ENCODE measurements at regions not wholly inside any gene's neighbourhood (a gene's known extent, or its start where the extent isn't known, plus 50 kb on each side); places are given as distances from the start of the nearest gene placed in this dataset.

DNA sequence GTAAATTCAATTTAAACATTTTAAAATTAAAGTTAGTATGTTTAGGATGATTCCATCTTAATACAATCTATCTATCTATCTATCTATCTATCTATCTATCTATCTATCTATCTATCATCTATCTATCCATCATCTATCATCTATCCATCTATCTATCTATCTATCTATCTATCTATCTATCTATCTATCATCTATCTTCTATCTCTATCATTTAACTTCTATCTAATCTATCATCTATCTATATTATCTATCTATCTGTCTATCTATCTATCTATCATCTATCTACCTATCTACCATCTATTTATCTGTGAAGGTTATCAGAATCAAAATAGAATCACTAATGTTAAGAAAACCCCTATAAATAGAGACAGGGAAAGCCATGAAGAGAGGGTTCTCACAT, 78.3 kb downstream of the RAMP3 start:
- DNase-seq, result no peak

DNA sequence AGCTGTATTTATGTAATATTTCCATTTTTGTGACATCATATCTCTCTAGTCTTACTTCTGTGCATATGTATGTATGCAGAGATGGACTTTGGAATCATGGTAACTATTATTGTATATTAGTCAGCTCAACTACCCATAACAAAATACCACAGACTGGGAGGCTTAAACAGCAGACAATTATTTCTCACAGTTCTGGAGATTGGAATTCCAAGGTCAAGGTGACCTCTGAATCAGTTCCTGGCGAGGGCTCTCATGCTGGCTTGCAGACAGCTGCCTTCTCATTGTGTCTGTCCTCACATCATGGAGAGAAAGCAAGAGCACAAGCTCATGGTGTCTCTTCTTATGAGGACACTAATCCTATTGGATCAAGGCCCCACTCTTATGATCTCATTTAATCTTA, 79.1 kb downstream of the RAMP3 start:
- DNase-seq, result no peak

DNA sequence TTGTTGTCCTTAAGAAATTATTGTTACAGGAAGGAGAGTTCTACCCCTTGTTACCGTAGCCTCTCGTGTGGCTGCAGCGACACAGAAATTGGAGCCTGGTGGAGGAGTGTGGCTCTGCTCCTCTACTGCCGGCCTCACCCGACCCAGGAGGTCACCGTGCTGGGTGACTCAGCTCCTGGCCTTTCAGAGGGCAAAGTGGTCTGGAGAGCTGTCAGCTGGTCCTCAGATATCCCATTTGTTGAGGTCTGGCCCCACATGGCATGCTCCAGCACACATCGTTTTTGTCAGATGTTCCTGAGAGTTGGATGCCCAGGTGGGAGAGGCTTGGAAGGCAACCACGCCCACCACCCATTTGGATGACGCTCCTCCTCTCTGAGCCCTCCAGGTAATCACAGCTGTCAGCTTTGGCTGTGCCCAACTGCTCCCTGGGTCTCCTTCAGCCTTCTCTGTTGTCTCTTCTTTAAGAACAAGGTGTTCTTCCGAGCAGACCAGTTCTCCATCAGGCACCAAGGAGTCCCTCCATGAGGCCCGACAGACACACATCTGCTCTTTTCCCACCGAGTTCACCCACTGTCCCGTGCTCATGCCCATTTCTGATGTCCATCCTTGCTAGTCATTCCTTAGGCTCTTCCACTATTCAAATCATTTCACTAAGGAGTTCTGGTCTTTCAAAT, 80.3 kb downstream of the RAMP3 start:
- DNase-seq, result no peak

DNA sequence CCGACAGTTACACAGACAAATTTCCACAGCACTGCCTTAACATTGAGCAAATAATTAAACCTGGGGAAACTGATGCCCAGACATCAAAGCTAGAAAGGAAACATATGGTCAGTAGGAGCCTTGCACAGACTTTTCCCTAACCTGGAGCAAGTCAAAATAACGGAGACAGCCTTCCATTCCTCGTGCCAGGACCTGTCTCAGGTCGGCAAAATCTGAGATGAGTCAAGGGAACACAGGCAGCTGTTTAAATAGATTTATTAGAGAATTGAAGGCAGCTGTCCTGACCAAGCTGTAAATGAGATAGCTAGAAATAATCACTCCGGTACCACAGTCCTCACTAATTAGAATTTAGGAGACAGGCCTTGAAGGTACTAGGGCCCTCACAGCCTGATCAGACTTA, 81.2 kb downstream of the RAMP3 start:
- no peak for DNase-seq

DNA sequence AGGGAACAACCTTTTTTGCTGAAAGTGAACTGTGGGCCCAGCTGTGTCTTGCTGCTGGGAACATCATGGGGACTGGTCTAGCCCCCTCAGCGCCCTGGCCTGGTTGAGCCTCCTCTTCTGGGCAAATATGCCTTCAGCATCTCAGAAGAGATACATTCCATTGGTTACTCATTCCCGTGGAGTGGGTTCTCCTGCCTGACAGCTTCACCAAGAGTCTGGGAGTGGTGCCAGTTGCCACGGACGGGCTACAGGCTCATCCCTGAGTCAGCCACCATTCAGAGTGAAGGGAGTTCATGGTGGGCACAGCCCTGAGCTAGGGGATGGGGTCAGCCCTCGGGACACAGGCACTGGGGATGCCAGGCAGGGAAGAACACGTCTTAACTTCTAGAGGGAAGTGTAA, 81.9 kb downstream of the RAMP3 start:
- DNase-seq, result no peak

DNA sequence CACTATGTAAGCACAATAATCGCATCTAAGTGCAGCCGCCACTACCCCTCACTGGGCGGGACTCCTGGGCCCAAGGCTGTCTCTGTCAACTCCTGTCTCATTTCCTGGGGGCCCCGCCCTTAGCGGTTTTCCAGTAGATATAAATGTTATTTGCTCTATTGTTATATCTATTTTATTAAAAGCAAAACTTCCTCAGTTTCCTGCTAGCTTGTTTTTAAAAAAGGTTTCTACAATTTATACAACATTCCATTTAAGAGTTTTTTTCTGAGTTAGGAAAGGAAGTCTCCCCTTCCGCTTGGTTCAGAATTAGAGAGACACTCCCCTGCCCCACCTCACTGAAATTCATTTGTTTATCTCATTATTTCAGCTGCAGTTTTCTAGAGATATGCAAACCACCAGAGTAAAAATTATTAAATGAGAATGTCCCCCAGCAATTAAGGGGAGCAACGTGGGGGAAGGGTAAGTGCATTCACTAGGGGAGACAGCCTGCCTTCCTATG, 82.7 kb downstream of the RAMP3 start:
- DNase-seq, result no peak

DNA sequence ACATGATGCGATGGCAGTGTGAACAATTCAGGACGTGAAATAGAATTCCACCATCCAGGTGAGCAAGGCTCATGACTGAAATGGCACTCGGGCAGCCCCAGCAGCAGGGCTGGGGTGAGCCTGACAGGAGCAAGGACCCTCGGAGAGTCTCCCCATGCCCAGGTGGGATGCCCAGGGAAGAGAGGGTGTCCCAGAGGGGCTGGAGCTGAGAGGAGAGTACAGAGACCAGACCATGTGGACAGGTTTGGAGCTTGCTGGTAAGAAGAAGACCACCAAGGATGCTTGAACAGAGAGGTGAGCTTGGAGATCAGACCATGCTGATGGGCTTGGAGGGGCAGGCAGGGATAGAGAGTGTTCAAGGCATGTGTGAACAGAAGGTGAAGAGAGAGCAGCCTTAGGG, 83.3 kb downstream of the RAMP3 start:
- no peak for DNase-seq

DNA sequence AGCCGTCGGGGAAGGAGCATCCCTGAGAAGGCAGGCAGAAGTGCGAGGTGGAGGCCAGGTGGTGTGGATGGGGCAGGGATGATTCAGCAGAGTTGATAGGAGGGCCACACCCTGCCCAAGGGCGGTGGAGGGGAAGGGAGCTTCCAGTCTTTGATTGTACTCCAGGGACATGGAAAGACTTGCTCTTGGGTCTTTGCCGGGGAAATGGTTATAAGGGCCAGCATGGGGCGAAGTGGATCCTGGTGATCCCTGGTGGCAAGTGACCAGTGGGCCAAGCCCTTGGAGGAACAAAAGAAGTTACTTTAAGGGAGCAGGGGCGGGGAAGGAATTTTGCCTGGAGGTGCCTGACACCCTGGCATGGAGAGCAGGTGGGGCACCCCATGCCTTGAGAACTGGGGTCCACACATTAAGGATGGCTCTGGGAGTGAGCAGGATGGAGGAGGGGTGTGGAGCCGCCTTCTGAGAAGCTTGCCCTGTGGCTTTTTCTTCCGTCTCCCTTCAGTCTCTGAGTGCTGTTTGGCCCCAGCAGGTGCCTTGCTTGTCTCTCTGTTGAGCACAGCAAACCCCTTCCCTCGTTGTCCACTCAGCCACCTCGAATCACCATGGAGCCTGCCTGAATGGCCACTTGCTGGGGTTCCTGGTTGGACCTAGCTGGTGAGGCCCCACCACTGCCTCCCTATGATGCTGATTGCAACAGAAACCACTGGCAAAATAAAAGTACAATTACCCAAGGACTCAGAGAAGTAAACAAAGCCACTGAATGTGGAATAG, 83.9 kb downstream of the RAMP3 start:
- DNase-seq, result no peak

DNA sequence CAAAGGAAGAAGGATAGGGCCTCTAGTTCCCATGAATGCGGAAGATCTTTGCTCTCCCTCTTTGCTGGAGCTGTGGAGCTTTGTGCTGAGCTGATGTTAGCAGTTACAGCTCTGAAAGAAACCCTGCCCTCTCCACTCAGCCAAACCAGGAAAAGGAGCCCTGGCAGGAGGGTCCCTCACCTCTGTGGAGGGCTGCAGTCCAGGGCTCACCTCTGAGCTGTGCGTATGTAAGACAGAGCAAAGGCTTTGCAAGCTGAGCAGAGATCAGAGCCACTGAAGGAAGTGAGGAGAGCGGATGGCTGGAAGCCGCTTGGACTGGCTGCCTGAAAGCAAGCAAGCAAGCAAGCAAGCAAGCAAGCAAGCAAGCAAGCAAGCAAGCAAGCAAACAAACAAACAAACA, 84.7 kb downstream of the RAMP3 start:
- no peak for DNase-seq

DNA sequence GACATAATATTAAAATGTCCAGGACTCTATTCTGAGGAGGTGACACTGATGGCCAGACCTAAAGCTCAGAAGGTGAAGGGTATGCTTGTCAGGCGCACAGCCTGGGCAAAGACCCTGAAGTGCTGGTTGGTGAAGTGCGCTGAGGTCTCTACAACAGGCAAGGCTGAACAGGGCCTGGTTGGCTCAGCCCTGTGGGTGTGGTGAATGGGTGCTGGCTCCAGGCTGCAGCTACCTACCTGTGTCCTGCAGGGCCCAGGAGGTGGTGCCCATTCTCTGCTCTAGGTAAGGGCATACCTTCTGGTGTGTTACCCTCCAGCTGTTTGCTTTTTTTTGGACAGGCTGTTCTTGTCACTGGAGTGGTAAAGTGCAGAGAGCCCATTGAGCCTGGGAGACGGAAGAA, 85.1 kb downstream of the RAMP3 start:
- DNase-seq, result no peak

DNA sequence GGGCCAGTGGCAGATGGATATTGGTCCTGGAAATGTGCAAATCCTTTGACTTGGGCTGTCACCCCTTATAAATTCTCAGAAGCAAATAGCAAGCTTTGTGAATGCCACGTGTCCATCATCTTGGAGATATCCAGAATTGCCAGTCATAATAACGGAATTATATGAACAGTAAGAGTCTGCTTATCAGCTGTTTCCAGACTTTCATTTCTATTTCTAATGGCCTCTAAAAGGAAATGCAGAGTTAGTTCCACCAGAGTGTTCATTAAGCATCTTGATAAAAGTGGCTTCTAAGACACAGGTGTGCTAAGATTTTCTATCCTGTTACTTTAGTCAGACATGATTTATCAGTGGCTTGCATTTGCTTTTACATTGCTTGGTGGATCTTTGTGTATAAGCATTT, 87.4 kb downstream of the RAMP3 start:
- no peak for DNase-seq

DNA sequence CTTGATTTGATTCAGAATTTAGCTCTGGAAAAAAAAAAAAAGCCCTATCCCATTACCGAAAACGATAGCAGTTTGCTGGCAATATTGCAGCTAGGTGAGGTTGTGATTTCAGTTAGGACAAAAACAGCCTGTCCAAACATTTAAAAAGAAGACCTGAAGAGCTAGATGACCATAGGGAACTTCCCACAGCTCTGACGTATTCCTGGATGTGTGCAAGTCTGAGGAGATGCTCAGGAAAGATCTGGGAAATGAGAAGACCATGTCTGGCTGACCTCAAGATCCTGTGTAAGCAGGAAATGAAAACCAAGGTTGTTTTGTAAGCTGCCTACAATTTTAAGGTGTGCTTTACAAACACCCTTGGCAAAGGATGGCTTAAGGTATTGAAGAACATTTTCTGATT, 88.7 kb downstream of the RAMP3 start:
- no peak for DNase-seq

DNA sequence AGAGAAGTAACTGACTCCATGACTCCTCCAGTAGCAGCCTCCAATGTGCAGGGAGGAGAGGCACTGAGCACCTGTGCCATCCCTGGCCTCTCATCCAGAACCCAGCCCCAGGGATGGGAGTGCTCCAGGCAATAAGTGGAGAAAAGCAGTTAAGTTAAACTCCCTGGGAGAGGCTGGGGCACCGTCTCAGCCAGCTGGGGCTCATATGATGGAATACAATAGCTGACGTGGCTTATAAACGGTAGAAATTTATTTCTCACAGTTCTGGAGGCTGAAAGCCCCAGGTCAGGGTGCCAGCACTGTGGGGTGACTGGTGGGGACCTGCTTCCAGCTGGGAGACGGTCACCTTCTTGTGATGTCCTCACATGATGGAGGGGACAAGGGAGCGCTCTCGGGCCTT, 94.7 kb downstream of the RAMP3 start:
- DNase-seq, result no peak

DNA sequence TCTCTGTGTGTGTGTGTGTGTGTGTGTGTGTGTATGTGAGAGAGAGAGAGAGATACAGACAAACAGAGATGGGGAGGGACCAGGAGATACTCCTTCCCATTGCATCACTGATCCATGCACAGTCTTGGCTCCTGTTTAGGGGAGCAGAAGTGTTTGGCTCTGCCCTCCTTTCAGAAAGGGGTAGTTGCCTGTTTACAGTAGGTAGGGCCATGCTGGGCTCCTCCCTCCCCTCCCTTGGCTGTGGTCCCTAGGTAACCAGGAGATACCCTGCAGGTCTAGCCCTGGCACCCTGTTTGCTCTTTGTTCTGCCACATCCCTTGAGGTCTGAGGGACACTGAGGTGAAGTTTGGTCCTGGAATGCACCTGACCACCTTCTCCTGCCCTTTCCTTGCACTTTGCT, 95.3 kb downstream of the RAMP3 start:
- DNase-seq, result no peak

DNA sequence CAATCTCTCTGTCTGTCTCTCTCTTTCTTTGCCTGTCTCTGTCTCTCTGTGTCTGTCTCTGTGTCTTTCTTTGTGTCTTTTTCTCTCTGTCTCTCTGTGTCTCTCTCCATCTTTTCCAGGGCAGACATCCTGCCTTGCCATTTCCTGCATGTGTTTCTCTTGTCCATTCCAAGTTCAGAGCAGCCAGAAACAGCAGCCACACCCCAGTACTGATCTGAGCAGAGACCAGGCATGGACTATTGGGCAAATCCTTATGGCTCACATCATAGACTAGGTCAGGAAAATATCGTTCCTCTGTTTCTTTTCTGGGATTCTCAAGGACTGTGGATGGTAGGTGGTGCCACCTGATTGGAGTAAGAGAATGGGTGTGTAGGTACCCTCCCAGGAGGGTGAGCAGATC, 95.8 kb downstream of the RAMP3 start:
- DNase-seq, result no peak

DNA sequence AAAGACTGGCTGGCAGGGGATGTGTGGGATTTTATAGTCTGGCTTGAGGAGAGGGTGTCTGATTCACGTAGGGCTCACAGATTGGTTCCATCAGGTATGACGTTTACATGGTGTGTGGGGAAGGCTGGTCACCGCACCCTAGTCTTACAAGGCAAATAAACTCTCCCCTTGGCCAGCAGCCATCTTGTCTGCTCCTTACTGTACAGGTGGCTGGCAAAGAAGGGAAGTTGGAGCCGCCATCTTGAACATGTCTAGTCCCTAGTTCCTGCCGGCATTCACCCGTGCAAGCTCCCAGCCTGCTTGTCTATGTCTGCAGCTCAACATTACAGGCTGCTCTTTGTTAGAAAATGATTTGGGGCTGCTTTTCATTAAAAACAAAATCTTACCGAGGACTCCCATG, 97.6 kb downstream of the RAMP3 start:
- no peak for DNase-seq

DNA sequence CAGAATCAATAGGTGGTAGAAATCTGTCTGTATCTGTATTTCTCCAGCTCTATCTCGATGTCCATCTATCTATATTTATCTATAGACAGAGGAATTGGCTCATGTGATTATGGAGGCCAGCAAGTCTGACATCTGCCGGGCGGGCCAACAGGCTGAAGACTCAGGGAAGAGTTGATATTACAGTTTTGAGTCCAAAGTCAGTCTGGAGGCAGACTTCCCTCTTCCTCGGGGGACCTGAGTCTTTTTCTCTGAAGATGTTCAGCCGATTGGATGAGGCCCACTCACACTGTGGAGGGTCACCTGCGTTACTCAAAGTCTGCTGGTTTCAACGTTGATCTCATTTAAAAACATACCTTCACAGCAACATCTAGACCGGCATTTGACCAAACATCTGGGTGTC, 98.7 kb downstream of the RAMP3 start:
- DNase-seq, result no peak

DNA sequence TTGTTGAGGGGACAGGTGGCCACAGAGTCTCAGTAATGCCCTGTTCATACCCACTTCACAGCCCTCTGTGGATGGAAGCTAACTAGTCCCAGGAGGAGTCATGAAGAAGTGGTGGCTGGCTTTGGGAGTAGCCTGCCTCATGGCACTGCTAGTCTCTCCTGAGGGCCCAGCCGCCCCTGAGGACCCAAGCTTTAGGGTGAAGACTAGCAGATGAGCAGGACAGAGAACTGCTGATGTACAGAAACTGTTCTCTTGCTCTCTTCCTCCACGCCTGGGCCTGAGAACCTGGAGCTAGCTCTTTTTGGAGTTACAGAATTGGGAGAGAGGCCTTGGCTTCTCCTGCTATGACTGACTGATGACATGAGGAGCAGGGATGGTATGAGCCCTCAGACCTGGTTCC, 99.2 kb downstream of the RAMP3 start:
- DNase-seq, result no peak

DNA sequence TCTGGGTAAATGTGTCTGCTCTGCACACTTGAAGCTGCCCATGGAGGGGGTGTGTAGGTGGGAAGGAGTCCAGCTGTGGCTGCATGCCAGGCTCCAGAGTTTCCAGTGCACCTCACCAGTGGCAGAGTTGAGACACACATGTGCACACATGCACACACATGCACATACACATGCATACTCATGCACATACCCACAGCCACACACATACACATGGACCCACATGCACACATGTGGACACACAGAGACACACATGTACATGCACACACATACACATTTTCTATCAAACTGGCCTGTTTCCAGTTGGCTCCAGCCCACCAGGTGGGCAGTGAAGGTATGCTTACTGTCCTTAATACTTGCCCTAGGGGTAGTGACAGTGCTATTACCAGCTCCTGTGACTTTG, 99.7 kb downstream of the RAMP3 start:
- DNase-seq, result no peak

DNA sequence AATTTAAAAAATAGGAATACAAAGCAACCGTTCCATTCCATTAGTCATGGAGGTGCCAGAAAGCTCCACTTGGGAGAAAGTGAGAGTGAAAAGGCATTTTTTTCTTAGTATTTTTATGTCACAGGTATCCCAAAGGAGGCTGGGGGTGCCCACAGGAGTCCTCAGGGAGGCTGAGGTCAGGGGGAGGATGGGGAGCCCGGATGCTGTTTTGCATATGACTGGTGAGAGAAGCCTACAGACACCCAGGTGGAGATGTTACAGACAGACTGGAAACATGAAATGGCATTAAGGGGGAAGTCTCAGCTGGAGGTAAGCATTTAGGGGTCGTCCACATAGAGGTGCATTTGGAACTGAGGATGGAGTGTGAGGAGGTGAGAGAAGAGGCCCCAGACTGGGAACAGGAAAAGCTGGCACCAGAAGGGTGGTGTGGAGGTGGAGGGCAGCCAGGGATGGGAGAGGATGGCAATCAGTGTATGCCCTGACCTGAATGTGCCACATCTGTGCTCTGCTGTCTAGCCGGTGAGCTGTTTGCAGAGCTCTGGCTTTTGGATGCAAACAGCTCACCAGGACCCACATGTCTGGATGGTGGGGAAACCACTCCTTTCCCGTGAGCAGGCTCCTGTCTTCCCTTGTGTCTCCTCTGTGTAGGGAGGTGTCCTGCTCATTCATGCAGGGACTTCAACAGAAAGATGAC, 101.1 kb downstream of the RAMP3 start:
- no peak for DNase-seq

DNA sequence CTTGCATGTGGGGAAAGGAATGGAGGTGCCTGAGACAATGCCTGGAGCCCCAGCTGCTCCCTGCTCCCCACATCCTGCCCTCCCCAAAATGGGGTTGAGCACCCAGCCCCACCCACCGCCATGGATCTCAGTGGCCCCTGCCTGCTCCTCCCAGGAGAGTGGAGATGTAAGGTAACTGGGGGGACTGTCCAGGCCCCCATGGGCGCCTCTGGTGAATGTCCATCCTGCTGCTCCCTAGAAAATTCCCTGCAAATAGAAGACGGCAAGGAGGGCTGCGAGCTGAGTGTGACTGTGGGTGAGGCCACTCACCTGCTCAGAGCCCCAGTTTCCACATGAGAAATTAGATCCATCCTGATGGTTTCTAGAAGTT, 101.6 kb downstream of the RAMP3 start:
- no peak for DNase-seq

DNA sequence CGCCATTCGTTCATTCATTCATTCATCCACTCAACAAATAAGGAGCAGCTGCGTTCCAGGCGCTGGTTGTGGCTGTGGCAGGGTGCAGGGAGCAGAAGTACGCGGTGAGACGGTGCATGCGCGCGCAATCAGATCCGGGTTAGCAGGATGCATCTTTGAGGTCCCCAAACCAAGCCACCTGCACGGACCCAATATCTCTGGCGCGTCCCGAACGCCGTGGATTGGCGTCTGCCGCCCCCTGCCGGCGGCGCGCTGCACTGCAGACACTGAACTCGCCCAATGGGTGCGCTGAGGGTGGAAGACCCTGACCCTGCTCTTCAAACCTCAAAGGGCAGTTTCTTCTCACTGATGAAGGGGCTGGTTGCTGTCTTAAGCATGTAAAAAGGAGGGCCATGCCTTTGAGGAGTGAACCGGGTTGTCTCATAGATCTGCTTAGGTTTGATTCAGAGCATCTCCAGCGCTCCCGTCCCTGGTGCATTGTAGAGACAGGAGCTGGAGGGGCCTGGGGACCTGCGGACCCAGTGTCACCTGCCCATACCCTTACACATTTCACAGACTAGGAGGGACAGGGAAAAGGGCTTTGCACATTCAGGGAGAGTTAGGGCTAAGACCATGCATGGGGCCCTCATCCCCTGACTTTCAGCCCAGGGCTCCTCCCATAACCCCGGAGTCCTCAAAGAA, 102.5 kb downstream of the RAMP3 start:
- peak; percentile 46 to 71 (median 56) for DNase-seq

DNA sequence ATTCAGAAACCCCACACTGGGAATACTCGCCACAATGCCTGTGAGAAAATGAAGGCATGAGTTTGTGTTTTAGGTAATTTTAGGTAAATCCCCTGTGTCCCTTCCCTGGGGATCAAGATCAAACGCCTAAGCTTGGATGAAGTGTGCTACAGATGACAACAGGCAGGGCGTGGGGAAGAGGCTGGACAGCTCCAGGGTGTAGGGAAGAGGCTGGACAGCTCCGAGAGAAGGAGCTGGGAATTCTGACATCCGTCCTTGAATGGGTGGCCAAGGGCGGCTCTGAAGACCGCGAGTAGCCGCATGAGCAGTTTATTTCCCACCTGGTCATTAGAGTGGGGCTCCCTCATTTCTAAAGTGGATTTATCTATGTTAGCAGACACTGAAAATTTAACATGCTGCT, 109.7 kb downstream of the RAMP3 start:
- no peak for DNase-seq

DNA sequence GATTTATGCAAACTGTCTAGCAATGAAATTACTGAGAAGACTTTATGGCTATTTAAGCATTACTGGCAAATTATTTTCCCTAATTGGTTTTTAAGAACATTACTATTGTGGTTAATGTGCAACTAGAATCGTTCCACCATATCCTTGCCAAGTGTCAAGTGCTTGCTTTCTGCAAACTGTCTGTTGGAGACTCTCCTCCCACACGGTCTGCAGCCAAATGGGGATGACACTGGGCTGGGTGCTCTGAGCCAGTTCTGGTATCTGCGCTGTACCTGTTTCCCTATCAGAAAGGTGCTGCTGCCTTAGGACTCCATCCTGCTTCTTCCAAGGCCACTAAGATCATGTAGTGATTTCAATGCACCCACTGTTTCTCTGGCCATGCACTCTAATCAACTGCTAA, 110.4 kb downstream of the RAMP3 start:
- DNase-seq, result no peak

Data from activated naive CD4-positive, alpha-beta T cell (primary cell).